ENCODE measurements at regions not wholly inside any gene's neighbourhood (a gene's known extent, or its start where the extent isn't known, plus 50 kb on each side); places are given as distances from the start of the nearest gene placed in this dataset.

- no peak for DNase-seq (ENCODE audit: low read depth)
These were observed 411.4 kb upstream of the FAT3 start for GRCh38 chr11:91813263-91813662.

- DNase-seq (ENCODE audit: low read depth): no peak
These were observed 413.7 kb upstream of the FAT3 start for GRCh38 chr11:91810871-91811270.

DNA sequence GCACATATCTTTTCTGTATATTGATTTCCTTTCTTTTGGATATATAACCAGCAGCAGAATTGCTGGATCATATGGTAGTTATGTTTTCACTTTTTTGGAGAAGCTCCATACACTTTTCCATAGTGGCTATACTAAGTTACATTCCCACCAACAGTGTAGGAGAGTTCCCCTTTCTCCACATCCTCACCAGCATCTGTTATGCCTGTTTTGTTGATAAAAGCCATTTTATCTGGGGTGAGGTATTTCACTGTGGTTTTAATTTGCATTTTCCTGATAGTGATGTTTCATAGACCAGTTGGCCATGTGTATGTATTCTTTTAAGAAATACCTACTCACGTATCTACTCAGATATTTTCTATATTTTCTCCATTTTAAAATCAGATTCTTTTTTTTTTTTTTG lies 419.3 kb upstream of the FAT3 start:
- no peak for DNase-seq (ENCODE audit: low read depth)

DNA sequence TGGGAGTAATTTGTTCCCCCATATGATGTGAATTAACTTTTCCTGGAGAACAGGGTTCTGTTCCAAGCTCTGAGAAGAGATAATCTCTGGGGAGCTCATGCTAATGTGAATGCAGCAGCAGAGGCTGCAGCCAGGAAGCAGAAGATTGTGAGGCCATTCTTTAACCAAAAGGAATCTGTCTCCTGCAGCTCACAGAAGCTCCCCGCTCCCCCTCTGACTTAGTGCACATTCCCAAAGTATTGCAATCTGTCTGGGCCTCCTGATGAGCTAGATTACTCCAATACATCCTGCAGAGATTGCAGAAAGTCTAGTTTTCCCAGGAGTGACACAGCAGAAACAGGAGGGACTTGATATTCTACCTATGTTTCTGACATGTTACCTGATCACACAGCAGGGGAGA lies 420.6 kb upstream of the FAT3 start:
- no peak for DNase-seq (ENCODE audit: low read depth)

DNA sequence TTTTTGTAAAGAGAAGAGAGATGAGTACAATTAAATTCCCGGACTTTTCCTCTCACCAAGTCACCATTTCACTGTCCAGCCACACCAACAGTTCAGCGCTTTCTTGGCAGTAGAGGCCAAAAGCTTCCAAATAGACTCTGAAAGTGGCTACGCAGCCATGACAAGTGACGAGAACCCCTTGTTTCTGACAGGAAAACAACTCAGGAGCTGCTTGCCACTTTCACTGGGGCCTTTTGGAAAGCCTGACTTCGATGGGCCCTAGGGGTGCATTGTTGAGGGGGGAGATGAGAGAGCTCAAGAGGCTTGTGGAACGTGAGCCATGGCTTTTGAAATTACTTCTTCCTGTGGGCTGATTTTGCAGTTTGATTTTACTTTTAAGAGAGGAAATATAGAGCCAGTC lies 422.1 kb upstream of the FAT3 start:
- no peak for DNase-seq (ENCODE audit: low read depth)

- no peak for DNase-seq (ENCODE audit: low read depth)
These were observed 424.3 kb upstream of the FAT3 start for GRCh38 chr11:91800208-91800914.

DNA sequence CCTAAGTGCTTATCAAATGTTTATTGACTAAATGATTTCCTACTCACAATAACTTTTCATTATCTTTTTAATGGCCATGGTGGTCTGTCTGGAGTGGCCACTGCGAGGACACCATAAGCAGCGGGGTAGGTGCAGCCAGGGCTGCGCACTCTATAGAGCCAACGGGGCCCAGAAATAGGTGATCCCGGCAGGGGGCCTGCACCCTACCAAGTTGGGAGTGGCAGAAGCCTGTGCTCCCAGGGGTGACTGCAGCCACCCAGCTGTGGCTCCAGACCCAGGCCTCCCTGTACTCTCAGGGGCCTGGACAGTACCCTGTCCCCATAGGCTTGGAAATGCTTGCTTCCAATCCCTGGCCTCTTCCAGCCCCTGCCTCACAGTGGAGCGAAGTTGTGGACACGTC lies 426.4 kb upstream of the FAT3 start:
- no peak for DNase-seq (ENCODE audit: low read depth)

DNA sequence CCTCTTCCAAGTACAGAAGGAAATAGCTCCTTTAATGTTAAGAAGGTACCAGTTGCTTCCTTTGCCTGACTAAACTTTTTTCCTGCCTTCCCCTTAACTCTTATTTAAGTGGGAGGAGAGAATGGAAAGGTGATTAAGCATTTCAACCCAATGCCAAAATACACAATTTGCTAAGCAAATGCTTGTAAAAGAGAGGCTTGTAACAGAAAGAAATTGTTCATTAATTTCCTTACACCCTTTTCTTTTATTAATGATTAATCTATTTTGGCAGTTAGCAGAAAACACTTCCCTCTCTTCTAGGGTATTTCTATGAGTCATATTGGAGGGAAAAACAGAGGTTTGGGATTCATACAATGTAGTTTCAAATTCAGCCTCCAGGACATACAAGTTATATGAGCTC lies 427.6 kb upstream of the FAT3 start:
- no peak for DNase-seq (ENCODE audit: low read depth)

DNA sequence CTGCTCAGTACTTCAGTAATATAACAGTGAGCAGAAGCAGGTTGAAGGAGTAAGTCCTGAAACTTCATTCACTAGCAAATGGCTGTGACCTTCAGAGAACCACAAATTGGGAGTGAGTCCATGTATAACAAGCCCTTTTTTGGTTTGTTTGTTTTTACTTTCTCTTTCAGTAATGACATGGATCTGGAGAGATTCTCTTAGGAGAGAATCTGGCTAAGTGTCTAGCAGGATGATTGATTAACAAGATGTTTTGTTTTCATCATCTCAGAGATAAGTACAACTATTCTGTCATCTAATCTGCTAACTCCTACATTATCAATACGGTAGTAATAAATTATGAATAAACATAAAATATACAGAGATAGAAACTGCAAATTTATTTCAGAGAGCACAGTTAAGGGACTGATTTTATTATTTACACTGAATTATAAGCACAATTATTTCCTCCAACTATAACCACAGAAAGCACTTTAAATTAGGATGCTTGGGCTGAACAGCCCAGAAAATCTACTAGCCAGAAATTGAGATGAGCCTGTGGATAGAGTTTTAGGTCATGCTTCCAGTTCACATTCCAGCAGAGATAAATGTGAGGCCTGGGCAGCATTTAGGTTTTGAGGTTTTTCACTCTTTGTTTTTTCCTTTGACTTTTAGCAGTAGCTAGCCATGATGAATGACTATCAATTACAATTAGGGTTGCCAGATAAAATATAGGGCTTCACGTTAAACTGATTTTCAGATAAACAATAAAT lies 429.3 kb upstream of the FAT3 start:
- DNase-seq (ENCODE audit: low read depth): no peak

GRCh38 chr11:91794146-91794545 lies 430.5 kb upstream of the FAT3 start:
- DNase-seq (ENCODE audit: low read depth): no peak

GRCh38 chr11:91792779-91793262 lies 431.8 kb upstream of the FAT3 start:
- DNase-seq (ENCODE audit: low read depth): no peak

DNA sequence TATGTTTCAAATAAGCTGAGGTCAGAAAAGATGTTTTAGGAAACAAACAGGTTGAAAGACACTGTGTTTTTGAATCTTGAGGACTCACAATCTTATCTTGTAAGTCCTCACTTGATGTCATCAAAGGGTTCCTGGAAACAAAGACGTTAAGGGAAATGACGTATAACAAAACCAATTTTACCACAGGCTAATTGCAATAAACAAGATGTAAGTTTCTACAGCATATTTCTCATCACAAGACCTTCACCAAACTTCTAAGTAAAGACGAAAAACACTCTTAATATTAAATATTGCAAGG lies 433.5 kb upstream of the FAT3 start:
- DNase-seq (ENCODE audit: low read depth): no peak

DNA sequence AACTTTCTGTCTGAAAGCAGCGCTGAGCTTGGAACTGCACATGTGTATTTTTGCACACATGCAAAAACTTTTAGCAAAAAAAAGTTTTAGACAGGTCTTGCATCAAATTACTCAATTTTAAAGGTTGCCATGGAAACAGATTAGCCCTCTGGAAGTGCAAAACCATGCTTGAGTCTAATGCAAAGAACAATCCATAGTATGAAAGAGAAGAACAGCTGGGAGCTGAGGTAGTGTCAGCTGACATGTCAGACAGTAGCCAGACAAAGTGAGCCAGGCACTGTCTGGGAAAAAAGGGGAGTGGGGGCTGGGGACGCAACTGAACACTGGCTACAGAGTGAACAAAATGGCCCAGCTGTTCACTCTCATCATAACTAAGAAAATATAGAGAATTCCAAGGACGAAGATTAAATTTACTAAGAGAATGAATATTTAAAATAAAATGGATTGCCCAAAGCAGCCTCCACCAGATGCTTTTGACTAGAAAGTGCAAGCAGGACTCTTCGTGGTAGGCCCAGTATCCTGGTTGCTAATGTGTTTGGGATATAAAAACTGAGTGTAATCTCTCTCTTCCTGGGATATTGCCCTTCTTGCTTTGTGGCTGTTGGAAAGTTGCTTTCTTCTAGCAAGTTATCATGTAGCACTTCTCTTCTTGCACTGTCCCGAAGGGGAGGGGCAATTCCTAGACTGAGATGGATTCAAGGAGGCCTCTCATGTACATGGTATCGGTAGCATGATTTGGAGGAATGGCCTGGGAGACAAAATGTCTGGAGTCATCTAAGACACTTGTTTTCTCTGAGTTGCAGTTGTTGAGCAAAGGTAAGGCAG lies 434.1 kb upstream of the FAT3 start:
- no peak for DNase-seq (ENCODE audit: low read depth)

GRCh38 chr11:91788764-91789163 lies 435.9 kb upstream of the FAT3 start:
- no peak for DNase-seq (ENCODE audit: low read depth)

DNA sequence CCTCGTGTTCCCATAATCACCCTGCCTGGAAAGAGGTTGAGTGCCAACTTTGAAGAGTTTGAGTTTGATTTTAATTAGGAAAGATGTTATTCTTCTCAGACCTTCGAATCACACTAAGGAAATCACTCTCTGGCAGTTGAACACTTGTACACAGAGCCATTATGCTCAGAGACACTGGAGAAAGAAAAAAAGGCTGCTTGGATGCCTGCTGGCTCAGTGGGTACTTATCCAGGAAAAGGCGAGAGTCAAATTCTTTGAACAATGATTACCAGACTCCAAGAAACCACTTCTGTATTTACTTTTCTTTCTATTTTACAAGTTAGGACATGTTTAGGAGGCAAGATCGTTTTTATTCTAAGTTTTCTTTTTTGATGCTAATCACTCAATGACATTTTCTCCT lies 438.5 kb upstream of the FAT3 start:
- DNase-seq (ENCODE audit: low read depth): no peak

DNA sequence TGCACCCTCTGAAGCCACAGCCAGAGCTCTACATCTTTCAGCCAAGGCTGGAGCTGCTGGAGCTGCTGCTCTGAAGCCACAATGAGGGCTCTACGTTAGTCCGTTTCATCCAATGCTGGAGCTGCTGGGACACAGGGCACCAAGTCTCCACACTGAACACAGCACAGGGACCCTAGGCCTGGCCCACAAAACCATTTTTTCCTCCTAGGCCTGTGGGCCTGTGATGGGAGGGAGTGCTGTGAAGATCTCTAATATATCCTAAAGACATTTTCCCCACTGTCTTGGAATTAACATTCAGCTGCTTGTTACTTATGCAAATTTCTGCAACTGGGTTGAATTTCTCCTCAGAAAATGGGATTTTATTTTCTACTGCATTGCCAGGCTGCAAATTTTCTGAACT lies 441.4 kb upstream of the FAT3 start:
- DNase-seq (ENCODE audit: low read depth): no peak

GRCh38 chr11:91778758-91779157 lies 445.9 kb upstream of the FAT3 start:
- no peak for DNase-seq (ENCODE audit: low read depth)

GRCh38 chr11:91776655-91777054 lies 448.0 kb upstream of the FAT3 start:
- no peak for DNase-seq (ENCODE audit: low read depth)

DNA sequence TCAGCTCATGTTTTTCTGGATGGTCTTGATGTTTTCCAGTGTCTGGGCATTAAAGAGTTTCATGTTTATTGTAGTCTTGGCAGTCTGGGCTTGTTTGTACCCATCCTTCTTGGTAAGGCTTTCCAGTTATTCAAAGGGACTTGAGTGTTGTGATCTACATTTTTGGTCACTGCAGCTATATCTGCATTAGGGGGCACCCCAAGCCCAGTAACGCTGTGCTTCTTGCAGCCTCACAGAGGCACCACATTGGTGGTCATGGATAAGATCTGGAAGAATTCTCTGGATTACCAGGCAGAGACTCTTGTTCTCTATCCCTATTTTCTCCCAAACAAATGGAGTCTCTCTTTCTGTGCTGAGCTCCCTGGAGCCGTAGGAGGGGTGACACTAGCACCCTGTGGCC lies 451.5 kb upstream of the FAT3 start:
- no peak for DNase-seq (ENCODE audit: low read depth)

DNA sequence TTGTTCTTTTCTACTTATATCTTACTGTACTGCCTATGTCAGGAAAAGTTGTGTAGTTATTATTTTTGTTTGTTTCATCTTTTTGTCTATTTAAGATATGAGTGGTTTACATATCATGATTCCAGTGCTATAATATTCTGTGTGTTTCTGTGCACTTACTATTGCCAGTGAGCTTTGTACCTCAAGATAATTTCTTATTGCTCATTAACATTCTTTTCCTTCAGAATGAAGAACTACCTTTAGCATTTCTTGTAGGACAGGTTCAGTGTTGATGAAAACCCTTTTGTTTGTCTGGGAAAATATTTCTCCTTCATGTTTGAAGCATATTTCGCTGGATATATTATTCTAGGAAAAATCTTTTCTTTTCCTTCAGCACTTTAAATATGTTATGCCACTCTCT lies 452.7 kb upstream of the FAT3 start:
- DNase-seq (ENCODE audit: low read depth): no peak

GRCh38 chr11:91768783-91769182 lies 455.8 kb upstream of the FAT3 start:
- no peak for DNase-seq (ENCODE audit: low read depth)

DNA sequence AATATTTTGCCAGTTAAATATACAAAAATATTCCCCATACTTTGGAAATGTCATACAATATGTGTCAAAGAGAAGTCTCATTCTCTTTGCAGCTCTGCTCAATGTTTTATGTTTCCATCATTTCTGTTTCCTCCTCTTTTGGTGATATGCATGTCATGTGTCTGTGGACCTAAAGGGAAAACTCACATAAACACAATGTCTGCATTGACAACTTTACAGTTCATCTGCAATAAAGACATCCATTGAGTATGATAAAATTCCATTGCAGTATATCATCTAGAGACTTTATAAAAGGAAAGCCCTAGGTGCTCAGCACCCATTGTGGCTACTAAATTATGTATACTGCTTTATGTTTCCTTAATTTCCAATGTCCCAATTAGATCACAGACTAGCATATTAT lies 461.3 kb upstream of the FAT3 start:
- DNase-seq (ENCODE audit: low read depth): no peak

DNA sequence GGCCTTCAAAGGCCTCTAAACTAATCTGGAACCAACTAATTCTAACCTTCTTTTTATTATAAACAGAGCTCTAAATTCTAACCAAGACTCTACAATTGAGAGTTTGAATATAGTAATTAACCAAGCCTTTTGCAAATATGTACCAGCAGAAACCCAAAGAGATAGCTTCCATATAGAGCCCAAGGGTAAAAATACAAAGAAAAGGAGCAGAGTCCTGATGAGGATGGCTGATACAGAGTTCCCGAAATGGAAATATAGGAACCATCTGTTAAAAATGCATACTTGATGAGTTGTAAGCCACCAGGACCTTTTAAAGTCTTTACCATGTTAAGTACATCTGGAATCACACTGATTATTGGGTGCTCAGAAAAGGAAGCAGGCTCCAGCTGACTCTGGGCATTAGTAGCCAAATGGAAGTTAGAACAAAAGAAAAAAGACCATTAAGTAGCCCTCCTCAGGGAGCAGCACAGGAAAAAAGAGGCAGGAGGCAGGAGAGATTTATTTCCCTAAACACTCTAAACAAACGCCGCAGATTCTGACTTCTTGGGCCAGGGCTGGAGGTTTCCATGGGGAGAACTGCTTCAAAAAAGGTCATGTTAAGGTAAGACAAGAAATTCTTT lies 463.1 kb upstream of the FAT3 start:
- DNase-seq (ENCODE audit: low read depth): no peak
